ENCODE measurements at regions not wholly inside any gene's neighbourhood (a gene's known extent, or its start where the extent isn't known, plus 50 kb on each side); places are given as distances from the start of the nearest gene placed in this dataset.

DNA sequence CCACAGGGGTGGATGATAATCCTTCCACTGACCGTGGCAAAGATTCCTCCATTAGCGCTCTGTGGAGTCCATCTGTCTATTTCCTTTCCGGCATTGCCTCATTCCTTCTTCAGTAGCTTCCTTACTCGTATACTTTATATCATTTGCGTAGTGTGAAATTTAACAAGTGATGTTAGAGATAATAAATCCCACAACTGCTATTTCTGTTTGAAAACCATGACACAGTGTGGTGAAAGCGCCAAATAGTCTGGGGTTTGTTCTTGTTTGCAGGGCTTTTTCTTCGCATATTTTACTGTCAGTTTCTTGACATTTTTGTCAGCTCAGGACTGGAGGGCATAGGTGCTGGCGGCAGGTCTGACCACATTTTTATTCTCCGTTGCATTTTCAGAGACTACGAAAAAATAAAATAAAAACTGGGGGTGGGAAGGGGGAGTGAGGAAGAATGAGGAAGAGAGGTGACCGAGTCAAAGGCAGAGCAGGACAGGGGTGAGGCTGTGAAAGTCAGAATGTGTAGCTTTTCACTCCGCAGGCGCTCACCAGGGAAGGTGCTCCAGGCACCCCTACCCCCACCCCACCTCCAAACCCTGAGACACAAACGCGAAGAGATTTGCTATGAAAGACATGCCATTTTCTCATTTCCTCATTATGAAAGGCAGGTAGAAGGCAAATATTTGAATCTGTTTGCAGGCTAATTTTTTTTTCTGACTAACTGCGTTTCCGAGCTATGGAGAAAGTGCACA lies 965.0 kb downstream of the MCTP2 start:
- TF ChIP-seq SUZ12 (IDR thresholded peaks at IDR 0.05; ENCODE audit: low read length) (no peak), BACH1 (IDR thresholded peaks at IDR 0.05; ENCODE audit: low read length) (no peak)

Data from H1 (cell line).